ENCODE measurements at regions not wholly inside any gene's neighbourhood (a gene's known extent, or its start where the extent isn't known, plus 50 kb on each side); places are given as distances from the start of the nearest gene placed in this dataset.

- TF ChIP-seq CTCF (IDR thresholded peaks at IDR 0.05): no peak
- TF ChIP-seq POLR2A (IDR thresholded peaks at IDR 0.05): no peak
- Histone ChIP-seq H3K36me3 (no peaks in the 10 kb centered on the region), H3K4me3 (no peak overlapping the region), H3K27me3 (no peaks in the 10 kb centered on the region), H3K9me3 (no peaks in the 10 kb centered on the region), H3K27ac (no peak overlapping the region), H3K4me1 (peaks cover 0 to 34% (median 22%) of the 10 kb centered on the region in 12 donors)
- intact Hi-C loops (cut with DNase I): loop anchor here in 3 of 10 donors (5.0 to 10.0 kb wide), 2 partner anchors 135 to 1207 kb away; no protein-coding TSS in a partner anchor
- DNase-seq: no peak
- WGBS, 4 donors: 94 to 97% (median 95%) methylated on average over 3 of the region's 3 CpGs
- no peak for ATAC-seq
These were observed 81.9 kb upstream of the RPS23 start for GRCh38 chr5:82360022-82360421.

- Histone ChIP-seq H3K4me1 (peaks cover 0 to 31% (median 20%) of the 10 kb centered on the region in 12 donors), H3K4me3 (no peak overlapping the region), H3K27ac (no peak overlapping the region), H3K36me3 (no peaks in the 10 kb centered on the region), H3K27me3 (no peaks in the 10 kb centered on the region), H3K9me3 (no peaks in the 10 kb centered on the region)
- DNase-seq: no peak
- WGBS, 4 donors: 57 to 75% (median 66%) methylated on average over 3 of the region's 3 CpGs
- no peak for TF ChIP-seq POLR2A (IDR thresholded peaks at IDR 0.05)
- TF ChIP-seq CTCF (IDR thresholded peaks at IDR 0.05): no peak
- intact Hi-C loops (cut with DNase I): loop anchor here in 9 of 10 donors (5.0 to 10.0 kb wide), 8 partner anchors 46 to 1116 kb away; partner anchors contain the start of genes VCAN (in 5 of the 9), TMEM167A (in 1 of the 9) and XRCC4 (in 1 of the 9)
- no peak for ATAC-seq
These were observed 81.1 kb upstream of the RPS23 start for GRCh38 chr5:82359272-82359671.

- TF ChIP-seq CTCF (IDR thresholded peaks at IDR 0.05) (no peak), POLR2A (IDR thresholded peaks at IDR 0.05) (no peak)
- Histone ChIP-seq H3K4me3 (no peak overlapping the region), H3K27ac (peak overlapping the region in 11 of 12 donors; percentile 51 to 84 (median 71)), H3K27me3 (no peaks in the 10 kb centered on the region), H3K4me1 (peaks cover 0 to 31% (median 18%) of the 10 kb centered on the region in 12 donors), H3K9me3 (no peaks in the 10 kb centered on the region), H3K36me3 (no peaks in the 10 kb centered on the region)
- intact Hi-C loops (cut with DNase I): loop anchor here in 9 of 10 donors (5.0 to 10.0 kb wide), 8 partner anchors 46 to 1116 kb away; partner anchors contain the start of genes VCAN (in 5 of the 9), TMEM167A (in 1 of the 9) and XRCC4 (in 1 of the 9)
- DNase-seq (no peak), ATAC-seq (no peak)
- 76 to 81% (median 80%) methylated on average over 2 of the region's 2 CpGs for WGBS, 4 donors
These were observed 80.3 kb upstream of the RPS23 start for GRCh38 chr5:82358457-82358856.

- WGBS, 4 donors: 14 to 29% (median 17%) methylated on average over 14 of the region's 14 CpGs
- DNase-seq (peak; percentile 77 to 93 (median 84)), ATAC-seq (peak; percentile 91 to 97 (median 94))
- H3K9me3 ChIP-seq: no peaks in the 10 kb centered on the region
- TF ChIP-seq POLR2A (IDR thresholded peaks at IDR 0.05): no peak
- TF ChIP-seq CTCF (IDR thresholded peaks at IDR 0.05): no peak
- H3K4me1 ChIP-seq: peaks cover 0 to 38% (median 26%) of the 10 kb centered on the region in 12 donors
- intact Hi-C loops (cut with DNase I): loop anchor here in 9 of 10 donors (5.0 to 10.0 kb wide), 8 partner anchors 48 to 1118 kb away; partner anchors contain the start of genes VCAN (in 5 of the 9), TMEM167A (in 1 of the 9) and XRCC4 (in 1 of the 9)
- H3K27me3 ChIP-seq: no peaks in the 10 kb centered on the region
- H3K36me3 ChIP-seq: no peaks in the 10 kb centered on the region
- H3K4me3 ChIP-seq: peak overlapping the region in 1 of 12 donors; percentile 17
- peak overlapping the region; percentile 46 to 84 (median 70) for H3K27ac ChIP-seq
These were observed 78.9 kb upstream of the RPS23 start for GRCh38 chr5:82356808-82357671.
